COLO829 (cell line): ENCODE measurements at regions not wholly inside any gene's neighbourhood (a gene's known extent, or its start where the extent isn't known, plus 50 kb on each side); places are given as distances from the start of the nearest gene placed in this dataset.

Experiments
- DNase-seq: peaks from one replicate; pipeline ENCODE4 v3.0.0; 2012; ENCODE audit warnings: low spot score

DNA sequence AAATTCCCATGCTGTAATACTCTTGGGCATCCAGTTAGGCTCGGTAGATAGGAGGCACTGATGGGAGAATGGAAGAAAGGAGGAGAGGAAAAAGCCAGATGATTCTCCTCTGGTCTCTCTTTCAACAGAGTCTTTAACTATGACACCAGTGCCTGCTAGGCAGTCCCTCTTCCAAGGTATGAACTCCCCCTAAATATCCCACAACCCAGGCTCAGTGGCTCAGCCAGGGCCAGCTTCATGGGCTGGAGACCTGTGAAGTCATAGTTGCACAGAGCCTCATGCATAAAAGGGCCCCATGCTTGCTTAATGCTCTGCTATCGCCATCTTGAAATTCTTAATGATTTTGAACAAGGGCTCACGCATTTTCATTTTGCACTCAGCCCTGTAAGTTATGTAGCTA lies 869.2 kb upstream of the GCFC2 start:
- DNase-seq: no peak

DNA sequence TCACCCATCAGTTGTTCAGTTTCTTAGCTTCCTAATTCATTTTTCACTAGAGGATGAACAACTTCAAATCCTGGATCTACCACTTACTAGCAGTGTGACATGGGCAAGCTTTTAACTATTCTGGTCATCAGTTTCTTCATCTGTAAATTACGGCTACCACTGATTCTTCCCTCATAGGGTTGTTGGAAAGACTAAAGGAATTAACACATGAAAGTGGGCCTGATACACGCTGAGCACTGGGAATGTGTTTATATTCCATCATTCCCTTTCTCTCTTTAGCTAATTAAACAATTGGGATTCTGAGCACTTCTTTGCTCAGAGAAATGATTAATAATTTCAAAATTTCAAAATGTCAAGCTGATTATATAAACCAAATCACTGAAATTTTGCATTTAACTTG lies 862.3 kb upstream of the GCFC2 start:
- no peak for DNase-seq

DNA sequence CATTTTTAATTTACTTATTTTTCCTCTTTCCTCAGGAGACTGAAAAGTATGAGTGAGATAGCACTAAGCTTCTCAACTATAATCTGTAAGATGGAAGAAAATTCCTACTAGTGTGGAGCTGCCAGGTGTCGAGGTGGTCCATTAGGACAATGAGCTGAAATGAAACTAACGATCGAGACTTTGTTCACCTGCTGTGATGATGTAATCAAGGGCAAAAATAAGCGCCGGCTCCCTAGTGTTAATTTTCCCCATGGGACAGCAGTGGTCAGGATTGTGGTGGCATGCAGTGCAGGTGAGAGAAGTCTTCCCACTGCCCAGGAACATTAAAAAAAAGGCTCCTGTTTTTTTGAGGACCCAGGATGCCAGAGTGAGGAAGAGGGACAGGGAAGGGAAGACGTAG lies 859.1 kb upstream of the GCFC2 start:
- DNase-seq: no peak

DNA sequence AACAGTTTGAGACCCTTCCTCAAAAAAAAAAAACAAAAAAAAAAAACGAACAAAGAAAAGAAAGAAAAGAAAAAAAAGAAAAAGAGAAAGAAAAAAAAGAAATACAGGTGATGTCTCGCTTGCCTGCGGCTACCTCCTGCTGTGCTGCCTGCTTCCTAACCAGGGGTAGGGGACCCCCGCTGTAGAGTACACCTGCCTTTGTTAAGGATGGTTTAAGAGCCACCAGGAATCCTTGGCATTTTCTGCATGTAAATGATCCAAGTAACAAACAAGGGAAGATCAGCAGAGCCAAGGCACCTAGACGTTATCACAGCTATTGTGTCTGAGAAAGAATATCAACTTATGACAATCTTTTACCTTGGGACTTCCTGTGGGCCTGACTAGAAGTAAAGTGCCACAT lies 856.8 kb upstream of the GCFC2 start:
- no peak for DNase-seq

DNA sequence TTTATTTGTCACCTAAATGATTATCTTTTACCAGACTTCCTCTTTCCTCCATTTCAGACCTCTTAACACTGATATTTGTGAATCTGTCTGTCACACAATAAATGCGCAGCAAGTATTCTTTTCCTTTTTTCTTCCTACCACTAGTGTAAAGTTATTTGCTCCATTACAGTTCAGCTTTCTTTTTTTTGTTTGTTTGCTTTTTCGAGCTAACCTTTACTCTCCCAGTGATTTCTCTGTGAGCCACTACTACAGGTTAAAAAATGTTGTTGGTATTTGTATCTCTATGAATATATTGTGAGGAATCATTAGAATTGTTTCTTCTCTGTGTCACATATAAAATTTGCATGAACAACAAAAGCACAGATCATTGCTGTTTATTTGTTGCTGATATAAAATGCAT lies 854.0 kb upstream of the GCFC2 start:
- DNase-seq: no peak

DNA sequence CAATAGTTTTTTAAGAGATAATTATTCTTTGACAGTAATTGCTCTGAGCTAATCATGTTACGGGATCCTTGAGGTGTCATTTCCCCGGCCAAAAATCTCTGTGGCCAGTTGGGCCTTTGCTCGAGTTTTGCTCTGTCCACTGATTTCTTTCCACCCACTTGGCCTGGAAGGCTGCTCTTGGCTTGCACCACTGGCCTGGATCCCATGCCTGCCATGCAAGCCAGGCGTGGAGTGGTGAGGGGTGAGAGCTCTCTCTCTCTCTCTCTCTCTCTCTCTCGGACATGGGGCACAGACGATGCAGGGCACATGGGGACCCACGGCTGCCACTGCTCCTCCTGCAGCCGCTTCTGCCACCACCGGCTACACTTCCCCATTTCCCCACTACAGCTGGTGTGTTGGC lies 853.0 kb upstream of the GCFC2 start:
- no peak for DNase-seq

DNA sequence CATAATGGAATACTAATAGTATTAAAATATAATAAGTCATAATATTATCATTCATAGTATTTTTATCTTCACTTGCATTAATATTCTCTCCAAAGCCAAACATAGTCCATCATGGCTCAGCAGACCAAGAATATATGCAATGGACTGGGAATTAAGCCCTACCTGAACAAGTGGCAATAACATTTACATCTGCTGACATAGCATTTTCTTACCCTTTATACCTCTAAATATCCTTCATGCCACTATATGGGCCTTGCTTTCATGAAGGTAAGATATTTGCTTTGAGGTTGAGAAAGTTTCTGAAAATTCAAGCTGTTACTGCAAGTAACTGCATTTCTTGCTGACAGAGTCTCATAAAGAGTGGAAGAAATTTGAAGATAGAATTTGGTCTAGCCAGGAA lies 847.4 kb upstream of the GCFC2 start:
- no peak for DNase-seq

DNA sequence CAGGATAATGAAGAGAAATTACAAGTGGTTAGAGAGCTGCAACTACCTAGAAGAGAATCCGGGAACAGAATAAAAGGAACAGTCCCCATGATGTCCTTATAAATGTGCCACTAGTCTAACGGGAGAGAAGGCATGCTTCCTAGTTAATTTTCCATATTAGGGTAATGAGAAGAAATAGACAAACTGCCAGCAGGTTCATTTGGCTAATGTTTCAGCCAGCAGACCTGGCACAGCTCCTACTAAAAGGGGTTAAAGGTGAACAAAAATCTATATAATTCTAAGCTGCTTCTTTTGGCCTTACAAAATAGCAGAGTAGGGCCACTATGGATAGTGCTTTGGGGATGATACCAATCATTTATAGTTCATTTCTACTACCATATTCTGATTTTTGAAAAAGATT lies 845.3 kb upstream of the GCFC2 start:
- no peak for DNase-seq

DNA sequence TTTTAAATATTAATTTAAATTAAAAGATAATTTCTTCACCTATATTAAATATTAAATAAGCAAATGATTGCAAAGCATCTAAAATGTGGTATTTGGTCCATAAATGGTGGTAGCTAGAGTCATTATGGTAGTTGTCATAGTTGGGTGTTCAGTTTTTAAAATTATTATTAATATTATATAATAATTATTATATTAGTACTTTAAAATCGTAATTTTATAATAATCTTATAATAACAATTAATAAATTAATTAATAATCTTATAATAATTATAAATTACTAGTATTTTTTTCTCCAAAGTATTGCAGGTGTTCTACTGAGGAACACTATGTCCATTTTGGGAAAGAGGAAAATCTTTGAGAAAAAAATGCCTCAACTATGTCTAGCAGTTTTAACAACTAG lies 835.5 kb upstream of the GCFC2 start:
- DNase-seq: no peak

DNA sequence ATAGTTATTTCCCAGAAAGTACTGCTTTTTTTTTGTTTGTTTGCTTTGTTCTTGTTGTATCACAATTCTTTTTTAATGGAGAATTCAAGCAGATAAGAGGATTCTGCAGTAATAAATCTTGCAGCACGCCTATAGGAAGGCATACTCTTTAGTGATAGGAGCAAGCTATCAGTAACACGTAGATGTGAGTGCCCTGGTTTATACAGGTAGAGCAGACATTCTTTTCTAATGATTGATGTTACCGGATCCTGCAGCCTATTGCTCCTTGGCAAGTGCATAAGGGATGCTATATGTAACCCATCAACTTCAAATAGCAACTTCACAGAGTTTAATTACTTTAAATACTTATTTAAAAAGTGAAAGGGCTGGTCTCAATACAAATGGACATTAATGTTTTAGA lies 834.2 kb upstream of the GCFC2 start:
- DNase-seq: no peak

DNA sequence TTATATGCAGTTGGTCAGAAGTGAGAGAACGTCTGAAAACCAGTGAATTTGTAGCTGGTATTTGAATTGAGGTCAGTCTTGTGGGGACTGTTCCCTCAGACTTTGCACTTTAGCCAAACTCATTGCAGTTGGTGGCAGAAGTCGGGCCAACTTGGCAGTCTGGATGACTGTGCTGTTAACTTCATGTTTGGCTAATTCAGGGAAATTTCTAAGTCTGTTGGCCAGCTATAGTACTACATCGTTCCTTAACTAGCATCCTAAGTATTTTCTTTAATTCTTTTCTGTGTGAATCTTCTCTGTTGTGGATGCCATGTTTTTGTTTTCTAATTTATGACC lies 806.8 kb upstream of the GCFC2 start:
- no peak for DNase-seq

DNA sequence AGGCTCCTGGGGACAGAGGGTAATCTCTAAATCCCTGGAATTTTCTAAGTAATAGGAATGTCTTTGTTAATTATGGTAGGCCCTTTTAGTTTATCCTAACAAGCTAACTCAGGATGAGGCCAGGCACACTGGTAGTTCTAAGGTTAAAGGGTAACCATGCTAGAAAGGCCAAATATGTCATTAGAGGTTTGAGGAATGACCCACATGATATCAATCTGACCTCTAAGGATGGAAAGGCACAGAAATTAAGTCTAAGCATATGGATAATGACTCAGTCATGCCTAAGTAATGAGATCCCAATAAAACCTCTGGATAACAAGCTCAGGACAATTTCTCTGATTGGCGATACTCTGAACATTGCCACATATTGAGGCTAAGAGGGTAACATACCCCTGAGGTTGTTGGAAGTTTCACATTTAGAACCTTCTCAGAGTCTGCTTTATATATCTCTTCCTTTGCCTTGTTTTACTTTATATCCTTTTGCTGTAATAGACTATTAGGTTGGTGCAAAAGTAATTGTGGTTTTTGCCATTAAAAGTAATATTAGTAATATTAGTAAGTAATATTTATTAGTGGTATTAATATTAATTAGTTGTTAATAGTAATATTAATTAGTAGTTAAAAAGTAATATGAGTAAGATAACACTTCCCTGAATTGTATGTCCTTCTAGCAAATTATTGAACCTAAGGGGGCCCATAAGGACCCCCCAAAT lies 806.3 kb upstream of the GCFC2 start:
- DNase-seq: no peak

DNA sequence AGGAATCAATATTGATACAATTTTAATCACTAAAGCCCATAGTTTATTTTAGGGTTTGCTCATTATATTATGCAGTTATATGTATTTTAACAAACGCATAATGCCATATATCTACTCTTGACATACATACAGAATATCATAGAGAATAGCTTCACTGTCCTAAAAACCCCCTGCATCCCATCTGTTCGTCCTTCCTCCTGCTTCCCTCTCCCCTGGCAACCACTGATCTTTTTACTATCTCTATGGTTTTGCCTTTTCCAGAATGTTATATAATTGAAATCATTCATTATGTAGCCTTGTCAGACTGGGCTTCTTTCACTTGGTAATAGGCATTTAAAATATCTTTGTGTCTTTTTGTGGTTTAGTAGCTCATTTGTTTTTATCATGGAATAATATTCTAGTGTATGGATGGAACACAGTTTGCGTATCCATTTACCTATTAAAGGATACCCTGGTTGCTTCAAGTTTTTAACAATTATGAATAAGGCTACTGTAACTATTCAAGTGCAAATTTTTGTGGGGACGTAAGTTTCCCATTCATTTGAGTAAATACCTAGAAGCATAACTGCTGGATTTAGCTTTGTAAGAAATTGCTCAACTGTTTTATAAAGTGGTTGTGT lies 801.6 kb upstream of the GCFC2 start:
- DNase-seq: no peak

DNA sequence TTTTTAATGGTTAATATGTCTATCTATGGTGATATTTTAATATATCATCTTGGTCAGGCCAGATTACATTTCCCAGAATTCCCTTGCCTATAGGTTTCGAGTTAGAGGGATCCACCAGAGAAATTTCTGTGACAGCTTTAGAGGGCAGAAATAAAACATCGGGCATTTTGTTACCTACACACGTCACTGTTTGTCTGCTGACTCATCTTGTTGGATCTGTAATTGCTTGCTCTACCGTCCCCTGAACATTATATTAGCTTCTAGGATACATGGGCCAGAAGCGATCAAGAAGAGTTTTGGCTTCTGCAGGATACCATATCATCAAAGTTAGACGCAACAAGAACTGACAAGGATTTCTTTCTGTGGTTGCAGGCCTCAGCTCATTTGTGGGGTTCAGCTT lies 795.8 kb upstream of the GCFC2 start:
- DNase-seq: no peak

DNA sequence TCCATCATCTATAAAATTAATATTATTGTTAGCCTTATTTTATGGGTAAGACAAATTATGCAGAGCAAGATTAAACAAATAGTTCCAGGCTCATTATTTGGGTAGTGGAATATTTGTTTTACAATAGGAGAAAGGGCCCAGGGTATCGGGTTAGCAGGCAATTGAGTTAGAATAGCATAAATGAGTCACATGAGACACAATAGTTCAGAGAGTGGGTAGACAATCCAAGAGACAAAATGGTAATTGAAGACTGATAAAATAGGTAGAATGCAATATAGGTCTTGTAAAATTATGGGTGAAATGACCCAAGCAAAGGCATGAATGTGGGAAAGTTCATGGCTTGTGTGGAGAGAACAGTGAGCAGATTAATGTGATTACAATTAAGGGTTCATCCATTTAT lies 790.9 kb upstream of the GCFC2 start:
- DNase-seq: no peak

DNA sequence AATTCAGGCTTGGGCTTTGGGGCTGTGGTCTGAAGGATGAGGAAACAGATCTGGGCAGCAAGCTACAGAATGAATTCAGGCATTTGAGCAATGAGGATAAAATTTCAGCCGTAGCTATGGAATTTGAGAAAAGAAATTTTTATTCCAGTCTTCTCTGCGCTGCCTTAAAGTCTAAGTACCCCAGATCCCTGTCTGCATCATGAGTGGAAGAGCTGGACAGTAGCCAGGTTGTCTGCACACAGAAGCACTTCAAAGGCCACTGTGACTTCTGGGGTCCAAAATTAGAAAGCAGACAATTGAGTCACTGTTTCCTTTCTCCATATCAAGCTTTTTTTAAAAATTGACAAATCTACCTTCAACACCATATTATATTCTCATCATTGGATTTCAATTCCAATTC lies 787.6 kb upstream of the GCFC2 start:
- DNase-seq: no peak

DNA sequence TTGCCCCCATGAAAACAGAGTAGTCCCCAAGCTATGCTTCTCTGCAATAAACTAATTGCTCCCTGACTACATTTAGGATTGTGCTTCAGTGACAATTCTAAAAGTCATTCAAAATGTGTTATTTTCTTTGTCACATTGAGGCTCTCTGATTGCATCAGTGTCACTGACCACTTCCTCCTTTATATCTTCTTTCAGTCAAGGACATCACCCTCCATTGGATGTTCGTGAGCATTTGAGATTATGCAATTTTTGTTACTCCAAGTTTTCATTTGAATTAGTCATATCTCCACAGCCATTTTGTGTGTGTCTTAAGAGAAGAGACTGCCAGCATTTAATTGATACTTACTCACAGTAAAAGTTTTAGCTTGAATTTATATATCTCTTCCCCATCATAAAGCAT lies 780.8 kb upstream of the GCFC2 start:
- DNase-seq: no peak

DNA sequence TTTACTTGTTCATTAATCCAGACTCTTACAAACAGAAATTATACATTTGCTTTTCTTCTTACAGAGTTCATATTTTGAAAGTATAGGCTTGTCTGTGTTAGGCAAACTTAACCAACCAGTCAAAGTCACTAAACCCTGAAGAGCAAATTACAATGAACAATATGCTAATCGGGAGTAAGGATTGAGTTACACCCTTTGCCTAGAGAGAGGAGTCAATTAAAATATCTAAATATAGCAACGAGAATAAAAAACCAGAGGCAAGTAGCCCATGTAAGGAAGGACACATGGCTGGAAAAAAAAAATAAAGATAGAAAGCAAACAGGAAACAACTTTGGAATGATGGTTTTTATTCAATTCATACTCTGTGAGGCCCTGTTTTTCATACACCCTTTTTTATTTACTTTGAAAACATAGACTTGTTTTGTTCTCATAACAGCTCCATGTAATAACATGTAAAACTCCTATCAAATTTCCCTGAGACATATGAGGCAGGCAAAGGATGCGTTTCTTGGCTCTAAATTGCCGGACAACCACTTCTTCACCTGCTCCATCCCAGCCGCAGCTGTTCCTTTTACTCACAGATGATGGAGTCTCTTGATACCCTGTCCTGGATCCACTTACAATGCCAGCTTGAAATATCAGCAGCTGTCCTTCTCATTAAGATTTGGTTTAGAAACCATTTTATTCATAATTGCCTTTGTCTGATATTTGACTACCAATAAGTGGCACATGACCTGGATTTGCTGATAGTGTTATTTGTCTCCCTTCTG lies 767.7 kb upstream of the GCFC2 start:
- no peak for DNase-seq

DNA sequence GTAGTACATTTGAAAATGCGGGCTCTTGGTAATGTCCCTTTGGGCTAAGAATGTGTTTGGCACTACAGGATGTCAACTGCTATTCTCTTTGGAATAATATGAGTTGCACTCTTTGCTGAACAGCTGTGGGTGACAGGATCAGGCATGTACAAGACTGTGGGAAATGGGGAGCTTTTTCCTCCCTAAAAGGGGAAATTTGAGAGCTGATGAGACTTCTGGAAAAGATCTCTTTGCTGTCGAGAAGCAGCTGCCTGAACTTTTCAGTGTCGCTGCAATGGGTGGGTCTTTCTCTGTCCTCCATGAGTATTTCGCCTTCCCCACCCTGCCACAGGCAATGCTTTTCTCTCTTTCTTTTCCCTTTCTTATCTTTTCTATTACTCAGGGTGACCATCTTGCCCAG lies 762.2 kb upstream of the GCFC2 start:
- DNase-seq: no peak

DNA sequence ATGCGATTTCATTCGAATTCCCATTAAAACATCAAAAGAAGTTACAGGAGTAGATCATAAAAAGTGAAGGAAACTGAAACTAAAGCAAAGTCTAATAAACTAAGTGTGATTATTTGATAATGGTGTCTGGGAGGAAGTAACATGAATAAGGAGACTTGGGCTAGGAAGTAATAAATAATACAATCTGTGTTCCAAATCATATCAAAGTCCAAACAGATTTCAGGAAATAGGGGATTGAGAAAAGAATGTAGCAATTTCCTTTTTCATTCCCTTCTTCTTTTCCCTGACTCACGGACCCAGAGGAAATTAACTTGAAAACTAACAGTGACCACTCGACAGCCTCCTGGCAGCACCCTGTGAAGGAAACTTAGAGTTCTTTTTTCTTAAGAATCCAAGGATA lies 758.4 kb upstream of the GCFC2 start:
- DNase-seq: no peak

DNA sequence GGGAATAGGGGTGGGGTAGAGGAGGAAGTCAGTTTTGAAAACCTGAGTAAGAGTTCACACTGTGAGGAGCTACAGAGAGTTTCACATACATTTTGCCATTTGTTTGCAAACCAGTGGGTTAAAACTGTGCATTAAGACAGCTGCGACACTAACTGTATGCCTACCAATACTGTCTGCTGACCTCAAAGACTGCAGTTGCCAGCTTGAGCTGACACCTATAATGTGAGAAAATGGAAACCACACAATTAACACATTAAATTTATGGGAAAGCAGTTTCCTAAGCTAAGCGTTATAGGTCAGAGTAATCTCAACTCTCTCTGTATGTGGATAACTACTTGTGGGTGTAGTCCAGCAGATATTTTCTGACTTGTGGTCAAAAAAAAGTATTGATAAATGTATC lies 756.6 kb upstream of the GCFC2 start:
- no peak for DNase-seq

DNA sequence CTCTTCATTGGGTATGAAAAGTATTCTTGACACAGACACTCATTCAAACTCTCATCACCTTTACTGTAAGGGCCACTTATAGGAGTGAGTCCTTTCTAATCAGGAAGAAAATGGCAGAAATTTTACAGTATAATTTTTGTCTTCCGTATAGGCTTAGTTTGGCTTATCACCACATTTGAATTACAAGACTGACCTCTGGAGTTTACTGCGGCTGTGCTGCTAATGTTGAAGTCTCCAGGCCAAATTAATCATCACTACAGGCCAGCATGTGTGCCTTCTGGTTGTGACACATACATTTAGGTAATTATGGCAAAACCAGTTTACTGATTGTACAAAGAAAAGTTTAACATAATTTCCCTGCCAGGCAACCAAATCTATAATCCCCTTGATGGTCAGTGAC lies 753.6 kb upstream of the GCFC2 start:
- DNase-seq: no peak

DNA sequence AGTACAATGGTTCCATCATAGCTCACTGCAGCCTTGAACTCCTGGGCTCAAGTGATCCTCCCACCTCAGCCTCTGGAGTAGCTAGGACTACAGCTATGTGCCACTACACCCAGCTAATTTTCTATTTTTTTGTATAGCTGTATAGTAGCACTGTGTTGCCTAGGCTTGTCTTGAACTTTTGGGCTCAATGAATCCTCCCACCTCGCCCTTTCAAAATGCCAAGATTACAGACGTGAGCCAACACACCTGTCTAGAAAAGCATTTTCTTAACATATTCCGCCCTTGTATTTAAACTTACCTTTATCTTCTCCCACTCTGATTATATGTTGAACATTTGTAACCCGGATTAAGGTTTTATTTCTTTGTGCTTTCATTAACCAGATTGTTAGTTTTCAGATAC lies 750.7 kb upstream of the GCFC2 start:
- no peak for DNase-seq

DNA sequence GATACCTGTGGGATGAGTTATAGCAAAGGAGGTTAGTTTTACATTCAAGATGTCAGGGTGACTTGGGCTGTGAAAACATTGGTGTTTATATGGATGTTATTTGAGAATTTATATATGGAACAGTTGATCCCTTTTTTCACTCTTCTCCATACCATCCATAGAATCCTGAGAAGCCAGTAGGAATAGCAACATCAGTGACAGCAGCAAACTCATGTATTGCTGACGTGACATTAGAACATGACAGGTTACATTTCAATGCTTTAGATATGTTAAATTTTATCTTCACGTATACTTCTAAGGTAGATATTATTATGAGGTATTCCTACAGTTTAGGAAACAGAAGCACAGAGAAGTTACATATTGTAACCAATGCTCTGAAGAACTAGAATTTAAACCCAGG lies 745.2 kb upstream of the GCFC2 start:
- no peak for DNase-seq
